Calu3 (cell line): ENCODE measurements at regions not wholly inside any gene's neighbourhood (a gene's known extent, or its start where the extent isn't known, plus 50 kb on each side); places are given as distances from the start of the nearest gene placed in this dataset.

Experiments used
- BruUV-seq: library from RNA; stranded (reverse); fragments of 400-500 nt; replicated peaks from 2 replicates; lab custom pipeline; 2021; lab: Mats Ljungman, UMichigan
- CTCF ChIA-PET: fragments of 300-600 bp; sonication (Branson Sonifier 250); formaldehyde crosslinking; loops from one replicate; lab custom pipeline; 2022; ENCODE audit warnings: antibody characterized with exemption; lab: Charles Lee
- DNase-seq: peaks from one replicate; pipeline ENCODE4 v3.0.0; 2022
- H3K27ac Mint-ChIP-seq: one replicate; pipeline ENCODE4 v1.8.0; 2022; ENCODE audit warnings: mixed read lengths; ENCODE audit not compliant: unreplicated experiment
- H3K27me3 Mint-ChIP-seq: one replicate; pipeline ENCODE4 v1.8.0; 2022; ENCODE audit warnings: mixed read lengths; ENCODE audit not compliant: unreplicated experiment
- H3K36me3 Mint-ChIP-seq: one replicate; pipeline ENCODE4 v1.8.0; 2022; ENCODE audit warnings: mild to moderate bottlenecking, moderate library complexity, mixed read lengths; ENCODE audit not compliant: insufficient read depth, unreplicated experiment
- H3K4me1 Mint-ChIP-seq: one replicate; pipeline ENCODE4 v1.8.0; 2022; ENCODE audit warnings: mild to moderate bottlenecking, low read depth, mixed read lengths; ENCODE audit not compliant: unreplicated experiment
- H3K4me3 Mint-ChIP-seq: one replicate; pipeline ENCODE4 v1.8.0; 2022; ENCODE audit warnings: mild to moderate bottlenecking, low read depth, moderate library complexity, mixed read lengths; ENCODE audit not compliant: unreplicated experiment
- H3K9me3 Mint-ChIP-seq: one replicate; pipeline ENCODE4 v1.8.0; 2022; ENCODE audit warnings: low read depth, mixed read lengths; ENCODE audit not compliant: unreplicated experiment
- intact Hi-C: fragments of 100-400 bp; cut with micrococcal nuclease; formaldehyde crosslinking; loops from one replicate; pipeline ENCODE4 v1.10.0; 2022; ENCODE audit not compliant: unreplicated experiment
- TF ChIP-seq, protein P1 (sequence below): fragments of 200-600 bp; IDR thresholded peaks from one replicate; pipeline ENCODE4 v1.8.0; 2022; ENCODE audit warnings: antibody characterized with exemption; ENCODE audit not compliant: unreplicated experiment

GRCh38 chr5:89729623-89730301 is 679.8 kb downstream of the CETN3 start:
- DNase-seq, result no peak
- CTCF ChIA-PET, result interaction anchor here (0.6 to 2.1 kb wide), 3 partner anchors 1000 to 1015 kb away, joined by 3 to 8 read pairs (median 3); no protein-coding TSS in a partner anchor
- TF ChIP-seq, protein P1, sequence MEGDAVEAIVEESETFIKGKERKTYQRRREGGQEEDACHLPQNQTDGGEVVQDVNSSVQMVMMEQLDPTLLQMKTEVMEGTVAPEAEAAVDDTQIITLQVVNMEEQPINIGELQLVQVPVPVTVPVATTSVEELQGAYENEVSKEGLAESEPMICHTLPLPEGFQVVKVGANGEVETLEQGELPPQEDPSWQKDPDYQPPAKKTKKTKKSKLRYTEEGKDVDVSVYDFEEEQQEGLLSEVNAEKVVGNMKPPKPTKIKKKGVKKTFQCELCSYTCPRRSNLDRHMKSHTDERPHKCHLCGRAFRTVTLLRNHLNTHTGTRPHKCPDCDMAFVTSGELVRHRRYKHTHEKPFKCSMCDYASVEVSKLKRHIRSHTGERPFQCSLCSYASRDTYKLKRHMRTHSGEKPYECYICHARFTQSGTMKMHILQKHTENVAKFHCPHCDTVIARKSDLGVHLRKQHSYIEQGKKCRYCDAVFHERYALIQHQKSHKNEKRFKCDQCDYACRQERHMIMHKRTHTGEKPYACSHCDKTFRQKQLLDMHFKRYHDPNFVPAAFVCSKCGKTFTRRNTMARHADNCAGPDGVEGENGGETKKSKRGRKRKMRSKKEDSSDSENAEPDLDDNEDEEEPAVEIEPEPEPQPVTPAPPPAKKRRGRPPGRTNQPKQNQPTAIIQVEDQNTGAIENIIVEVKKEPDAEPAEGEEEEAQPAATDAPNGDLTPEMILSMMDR, result peak; percentile 41
- no peak overlapping the region for H3K4me3 Mint-ChIP-seq
- no peak overlapping the region for H3K27ac Mint-ChIP-seq
- H3K4me1 Mint-ChIP-seq, result peaks cover 9% of the 10 kb centered on the region
- BruUV-seq, result no TSS peak
- no peaks in the 10 kb centered on the region for H3K27me3 Mint-ChIP-seq
- no peaks in the 10 kb centered on the region for H3K36me3 Mint-ChIP-seq
- H3K9me3 Mint-ChIP-seq, result no peaks in the 10 kb centered on the region
- intact Hi-C loops, result loop anchor here (2.0 to 10.0 kb wide), 3 partner anchors 455 to 535 kb away; no protein-coding TSS in a partner anchor

GRCh38 chr5:89728750-89729149 is 680.8 kb downstream of the CETN3 start:
- BruUV-seq, result no TSS peak
- peaks cover 9% of the 10 kb centered on the region for H3K4me1 Mint-ChIP-seq
- H3K36me3 Mint-ChIP-seq, result no peaks in the 10 kb centered on the region
- intact Hi-C loops, result no loop called here
- DNase-seq, result no peak
- TF ChIP-seq, protein P1, result no peak
- no peak overlapping the region for H3K27ac Mint-ChIP-seq
- no peaks in the 10 kb centered on the region for H3K27me3 Mint-ChIP-seq
- H3K4me3 Mint-ChIP-seq, result no peak overlapping the region
- CTCF ChIA-PET, result no interaction called here
- no peaks in the 10 kb centered on the region for H3K9me3 Mint-ChIP-seq

GRCh38 chr5:89728134-89728533 is 681.4 kb downstream of the CETN3 start:
- Mint-ChIP-seq H3K36me3 (no peaks in the 10 kb centered on the region), H3K27ac (no peak overlapping the region), H3K9me3 (no peaks in the 10 kb centered on the region), H3K27me3 (no peaks in the 10 kb centered on the region), H3K4me3 (no peak overlapping the region), H3K4me1 (peaks cover 9% of the 10 kb centered on the region)
- TF ChIP-seq, protein P1, result no peak
- intact Hi-C loops, result no loop called here
- BruUV-seq, result no TSS peak
- CTCF ChIA-PET, result interaction anchor here (0.7 kb wide), 1 partner anchor 98 kb away, joined by 3 read pairs; no protein-coding TSS in a partner anchor
- DNase-seq, result no peak

- H3K36me3 Mint-ChIP-seq, result no peaks in the 10 kb centered on the region
- DNase-seq, result no peak
- CTCF ChIA-PET, result no interaction called here
- H3K27me3 Mint-ChIP-seq, result no peaks in the 10 kb centered on the region
- TF ChIP-seq, protein P1, result no peak
- no peak overlapping the region for H3K4me3 Mint-ChIP-seq
- intact Hi-C loops, result no loop called here
- no peak overlapping the region for H3K27ac Mint-ChIP-seq
- no TSS peak for BruUV-seq
- H3K4me1 Mint-ChIP-seq, result peaks cover 2% of the 10 kb centered on the region
- H3K9me3 Mint-ChIP-seq, result no peaks in the 10 kb centered on the region
Measured at GRCh38 chr5:89724379-89725095, 685.0 kb downstream of the CETN3 start.
